Vagina (tissue), 2 donors: ENCODE measurements at regions not wholly inside any gene's neighbourhood (a gene's known extent, or its start where the extent isn't known, plus 50 kb on each side); places are given as distances from the start of the nearest gene placed in this dataset.

ENCODE experiments used
- DNase-seq, 2 donors: peaks; one replicate each; pipeline ENCODE4 v3.0.0-alpha.2; 2017; ENCODE audit errors: extremely low spot score in 2 of 2
- H3K27ac ChIP-seq: fragments of 200-600 bp; sonication (generic); one replicate; pipeline ENCODE4 v1.5.1; 2019
- H3K27me3 ChIP-seq: fragments of 200-600 bp; sonication (generic); one replicate; pipeline ENCODE4 v1.5.1; 2019
- H3K36me3 ChIP-seq, 2 donors: fragments of 200-600 bp; sonication (generic); one replicate each; pipeline ENCODE4 v1.5.1; 2017 to 2019
- H3K4me1 ChIP-seq: fragments of 200-600 bp; sonication (generic); one replicate; pipeline ENCODE4 v1.5.1; 2019
- H3K4me3 ChIP-seq, 2 donors: fragments of 200-600 bp; sonication (generic); 1 replicate in 1 of 2; 2 replicates in 1 of 2; pipeline ENCODE4 v1.5.1; 2016 to 2019
- H3K9me3 ChIP-seq: fragments of 200-600 bp; sonication (generic); one replicate; pipeline ENCODE4 v1.5.1; 2019
- CTCF ChIP-seq, 3 experiments: fragments of 450-650 bp in 2 of 3; fragments of 200-600 bp in 1 of 3; sonication (generic) in 1 of 3; IDR thresholded peaks; one replicate each; pipeline ENCODE4 v1.5.1; 2017 to 2019; ENCODE audit warnings: antibody characterized with exemption in 3 of 3, mild to moderate bottlenecking in 2 of 3, moderate library complexity in 2 of 3
- POLR2A ChIP-seq, 2 donors: fragments of 450-650 bp; IDR thresholded peaks; one replicate each; pipeline ENCODE4 v1.6.1; 2017; ENCODE audit warnings: antibody characterized with exemption in 2 of 2, mild to moderate bottlenecking in 2 of 2, moderate library complexity in 2 of 2
- POLR2AphosphoS5 ChIP-seq, 2 donors: sonication (generic); formaldehyde crosslinking; IDR thresholded peaks; one replicate each; pipeline ENCODE4 v1.9.0; 2017; ENCODE audit warnings: antibody characterized with exemption in 2 of 2, mild to moderate bottlenecking in 2 of 2, low read depth in 1 of 2; ENCODE audit not compliant: insufficient read depth in 1 of 2
- intact Hi-C: fragments of 100-400 bp; cut with DNase I; formaldehyde crosslinking; loops from one replicate; pipeline ENCODE4 v1.15.1; 2023

GRCh38 chr13:111927181-111927540 lies 139.8 kb upstream of the SOX1 start:
- H3K27me3 ChIP-seq = no peaks in the 10 kb centered on the region
- H3K27ac ChIP-seq = no peak overlapping the region
- no peaks in the 10 kb centered on the region for H3K9me3 ChIP-seq
- no peak overlapping the region for H3K4me3 ChIP-seq
- no peaks in the 10 kb centered on the region for H3K4me1 ChIP-seq
- TF ChIP-seq POLR2A (IDR thresholded peaks at IDR 0.05) (no peak), POLR2AphosphoS5 (IDR thresholded peaks at IDR 0.05; ENCODE audit: insufficient read depth in 1 of 2, low read depth in 1 of 2) (no peak), CTCF (IDR thresholded peaks at IDR 0.05) (no peak)
- DNase-seq = no peak
- H3K36me3 ChIP-seq = no peaks in the 10 kb centered on the region
- intact Hi-C loops = no loop called here

GRCh38 chr13:111929036-111929616 lies 137.8 kb upstream of the SOX1 start:
- Histone ChIP-seq H3K9me3 (no peaks in the 10 kb centered on the region), H3K27me3 (no peaks in the 10 kb centered on the region), H3K36me3 (no peaks in the 10 kb centered on the region), H3K4me1 (no peaks in the 10 kb centered on the region), H3K27ac (no peak overlapping the region), H3K4me3 (no peak overlapping the region)
- TF ChIP-seq POLR2AphosphoS5 (IDR thresholded peaks at IDR 0.05; ENCODE audit: insufficient read depth in 1 of 2, low read depth in 1 of 2) = no peak
- no peak for TF ChIP-seq CTCF (IDR thresholded peaks at IDR 0.05)
- no peak for TF ChIP-seq POLR2A (IDR thresholded peaks at IDR 0.05)
- intact Hi-C loops = no loop called here
- no peak for DNase-seq

GRCh38 chr13:111936267-111936925 lies 130.6 kb upstream of the SOX1 start:
- TF ChIP-seq POLR2A (IDR thresholded peaks at IDR 0.05) (no peak), CTCF (IDR thresholded peaks at IDR 0.05) (no peak), POLR2AphosphoS5 (IDR thresholded peaks at IDR 0.05; ENCODE audit: insufficient read depth in 1 of 2, low read depth in 1 of 2) (no peak)

GRCh38 chr13:111937777-111938311 lies 129.1 kb upstream of the SOX1 start:
- DNase-seq = peak; percentile 40 to 55
- H3K36me3 ChIP-seq = no peaks in the 10 kb centered on the region
- H3K4me3 ChIP-seq = no peak overlapping the region
- H3K27me3 ChIP-seq = no peaks in the 10 kb centered on the region
- no peak overlapping the region for H3K27ac ChIP-seq
- intact Hi-C loops = no loop called here
- H3K4me1 ChIP-seq = no peaks in the 10 kb centered on the region
- TF ChIP-seq CTCF (IDR thresholded peaks at IDR 0.05) (no peak), POLR2A (IDR thresholded peaks at IDR 0.05) (no peak), POLR2AphosphoS5 (IDR thresholded peaks at IDR 0.05; ENCODE audit: insufficient read depth in 1 of 2, low read depth in 1 of 2) (no peak)
- H3K9me3 ChIP-seq = no peaks in the 10 kb centered on the region

More at GRCh38 chr13:111936267-111936925, 130.6 kb upstream of the SOX1 start:
- Histone ChIP-seq H3K27me3 (no peaks in the 10 kb centered on the region), H3K27ac (no peak overlapping the region), H3K9me3 (no peaks in the 10 kb centered on the region), H3K4me1 (no peaks in the 10 kb centered on the region), H3K36me3 (no peaks in the 10 kb centered on the region), H3K4me3 (no peak overlapping the region)
- peak; percentile 70 to 82 for DNase-seq
- intact Hi-C loops = no loop called here
